ENCODE measurements at regions not wholly inside any gene's neighbourhood (a gene's known extent, or its start where the extent isn't known, plus 50 kb on each side); places are given as distances from the start of the nearest gene placed in this dataset.

- TF ChIP-seq CTCF (conservative IDR thresholded peaks at IDR 0.05; ENCODE audit: low read length), result no peak
- no peak for TF ChIP-seq EZH2phosphoT487 (IDR thresholded peaks at IDR 0.05; ENCODE audit: borderline replicate concordance)
These were observed 82.0 kb upstream of the VCX2 start for GRCh38 chrX:8253096-8253495.

Measured in Loucy (cell line).